ENCODE measurements at regions not wholly inside any gene's neighbourhood (a gene's known extent, or its start where the extent isn't known, plus 50 kb on each side); places are given as distances from the start of the nearest gene placed in this dataset.

DNA sequence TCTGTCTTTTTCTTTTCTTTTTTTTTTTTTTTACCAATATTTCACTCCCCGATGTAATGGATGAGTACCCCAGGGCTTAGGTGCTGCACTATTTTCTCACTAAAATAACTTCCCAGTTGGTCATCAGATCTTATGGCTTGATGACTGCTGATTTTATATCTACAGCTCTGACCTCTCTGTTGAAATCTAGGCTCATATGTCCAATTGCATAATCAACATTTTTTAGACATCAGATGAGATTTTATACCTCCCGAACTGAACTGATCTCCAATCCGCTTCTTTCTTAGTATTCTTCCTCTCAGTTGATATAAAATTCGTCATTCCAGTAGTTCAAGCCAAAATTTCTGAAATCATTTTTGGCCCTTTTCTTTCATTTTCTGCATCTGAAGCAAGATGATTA lies 1236.5 kb downstream of the SLC16A7 start:
- Mint-ChIP-seq H3K4me3 (no peak overlapping the region), H3K27ac (ENCODE audit: low read depth) (no peak overlapping the region), H3K36me3 (ENCODE audit: insufficient read depth) (no peaks in the 10 kb centered on the region), H3K27me3 (no peaks in the 10 kb centered on the region), H3K4me1 (no peaks in the 10 kb centered on the region), H3K9me3 (peaks cover 18% of the 10 kb centered on the region)
- no peak for DNase-seq (ENCODE audit: low spot score in 2 of 2)
- no peak for ATAC-seq (replicated peaks; ENCODE audit: extremely low read depth, poor library complexity, severe bottlenecking)

DNA sequence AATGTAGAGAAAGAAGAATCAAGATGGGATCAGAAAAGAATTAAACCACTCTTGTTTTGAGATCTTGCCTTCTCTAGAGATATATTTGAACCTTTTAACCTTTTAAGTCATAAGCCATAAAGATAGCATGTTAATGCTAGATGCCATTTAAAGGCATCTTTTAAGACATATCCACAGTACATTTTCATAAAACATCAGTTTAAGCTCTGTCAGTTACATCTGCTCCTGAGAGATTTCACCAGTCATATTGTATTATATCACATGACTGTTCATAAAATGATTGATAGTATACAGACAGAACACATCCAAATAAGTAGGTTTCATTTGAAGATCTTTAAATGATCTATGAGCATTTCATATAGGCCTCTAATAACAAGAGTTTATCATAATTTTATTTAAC lies 1238.5 kb downstream of the SLC16A7 start:
- Mint-ChIP-seq H3K4me3 (no peak overlapping the region), H3K4me1 (no peaks in the 10 kb centered on the region), H3K27me3 (no peaks in the 10 kb centered on the region)

GRCh38 chr12:60834806-60835205 lies 1239.0 kb downstream of the SLC16A7 start:
- H3K4me3 Mint-ChIP-seq, result no peak overlapping the region
- no peaks in the 10 kb centered on the region for H3K27me3 Mint-ChIP-seq
- no peaks in the 10 kb centered on the region for H3K4me1 Mint-ChIP-seq

More for the DNA sequence above, 1238.5 kb downstream of the SLC16A7 start:
- DNase-seq (ENCODE audit: low spot score in 2 of 2), result no peak
- ATAC-seq (replicated peaks; ENCODE audit: extremely low read depth, poor library complexity, severe bottlenecking), result no peak
- Mint-ChIP-seq H3K36me3 (ENCODE audit: insufficient read depth) (no peaks in the 10 kb centered on the region), H3K27ac (ENCODE audit: low read depth) (no peak overlapping the region), H3K9me3 (peaks cover 12% of the 10 kb centered on the region)

GRCh38 chr12:60836651-60837050 lies 1240.8 kb downstream of the SLC16A7 start:
- DNase-seq (ENCODE audit: low spot score in 2 of 2), result no peak
- Mint-ChIP-seq H3K36me3 (ENCODE audit: insufficient read depth) (no peaks in the 10 kb centered on the region), H3K4me3 (no peak overlapping the region), H3K27ac (ENCODE audit: low read depth) (no peak overlapping the region), H3K27me3 (no peaks in the 10 kb centered on the region), H3K9me3 (peaks cover 10% of the 10 kb centered on the region), H3K4me1 (no peaks in the 10 kb centered on the region)
- ATAC-seq (replicated peaks; ENCODE audit: extremely low read depth, poor library complexity, severe bottlenecking), result no peak

More at GRCh38 chr12:60834806-60835205, 1239.0 kb downstream of the SLC16A7 start:
- H3K36me3 Mint-ChIP-seq (ENCODE audit: insufficient read depth), result no peaks in the 10 kb centered on the region
- peaks cover 10% of the 10 kb centered on the region for H3K9me3 Mint-ChIP-seq
- no peak overlapping the region for H3K27ac Mint-ChIP-seq (ENCODE audit: low read depth)
- DNase-seq (ENCODE audit: low spot score in 2 of 2) (no peak), ATAC-seq (replicated peaks; ENCODE audit: extremely low read depth, poor library complexity, severe bottlenecking) (no peak)

GRCh38 chr12:60842181-60842580 lies 1246.4 kb downstream of the SLC16A7 start:
- peaks cover 5% of the 10 kb centered on the region for H3K9me3 Mint-ChIP-seq
- H3K27me3 Mint-ChIP-seq, result no peaks in the 10 kb centered on the region
- H3K4me3 Mint-ChIP-seq, result no peak overlapping the region
- no peak overlapping the region for H3K27ac Mint-ChIP-seq (ENCODE audit: low read depth)
- ATAC-seq (replicated peaks; ENCODE audit: extremely low read depth, poor library complexity, severe bottlenecking) (no peak), DNase-seq (ENCODE audit: low spot score in 2 of 2) (no peak)
- H3K4me1 Mint-ChIP-seq, result no peaks in the 10 kb centered on the region
- no peaks in the 10 kb centered on the region for H3K36me3 Mint-ChIP-seq (ENCODE audit: insufficient read depth)

DNA sequence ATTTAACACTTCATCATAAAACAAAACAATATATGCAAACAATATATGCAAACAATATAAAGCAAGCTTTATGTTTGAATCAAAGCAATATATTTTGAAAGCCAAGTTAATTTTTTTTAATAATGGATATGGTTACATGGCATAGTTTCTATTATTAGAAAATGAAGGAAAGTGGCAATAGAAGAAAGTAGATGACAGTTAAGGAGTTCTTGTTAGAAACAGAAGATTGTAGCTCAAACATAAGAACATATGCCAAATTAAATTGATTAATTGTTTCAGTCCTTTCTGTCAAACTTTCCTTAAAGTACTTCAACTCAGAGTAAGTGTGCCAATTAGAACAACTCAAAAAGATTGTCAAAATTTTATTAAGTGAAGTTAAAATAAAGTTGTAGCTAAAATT lies 1248.3 kb downstream of the SLC16A7 start:
- Mint-ChIP-seq H3K27me3 (no peaks in the 10 kb centered on the region), H3K27ac (ENCODE audit: low read depth) (no peak overlapping the region), H3K36me3 (ENCODE audit: insufficient read depth) (no peaks in the 10 kb centered on the region), H3K4me1 (no peaks in the 10 kb centered on the region), H3K4me3 (no peak overlapping the region), H3K9me3 (peaks cover 5% of the 10 kb centered on the region)
- ATAC-seq (replicated peaks; ENCODE audit: extremely low read depth, poor library complexity, severe bottlenecking) (no peak), DNase-seq (ENCODE audit: low spot score in 2 of 2) (no peak)

DNA sequence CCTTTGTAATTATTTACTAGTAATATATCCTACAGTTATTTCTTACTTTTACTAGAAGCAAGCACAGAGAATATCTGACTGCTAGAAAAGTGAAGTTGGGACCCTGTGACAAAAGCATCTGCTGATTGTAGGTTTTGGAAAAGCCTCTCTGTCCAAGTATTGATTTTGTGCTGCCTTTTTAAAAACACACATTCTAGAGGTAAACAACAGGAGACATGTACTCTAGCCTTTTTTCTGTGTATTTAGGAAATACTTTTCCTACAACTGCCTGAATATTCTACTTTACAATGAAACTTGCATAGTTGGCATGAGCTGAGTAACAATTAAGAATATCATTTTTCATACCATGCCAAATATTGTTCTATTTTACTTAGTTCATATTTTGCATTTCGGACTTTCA lies 1249.0 kb downstream of the SLC16A7 start:
- Mint-ChIP-seq H3K27me3 (no peaks in the 10 kb centered on the region), H3K9me3 (peaks cover 8% of the 10 kb centered on the region), H3K36me3 (ENCODE audit: insufficient read depth) (no peaks in the 10 kb centered on the region), H3K27ac (ENCODE audit: low read depth) (no peak overlapping the region), H3K4me3 (no peak overlapping the region), H3K4me1 (no peaks in the 10 kb centered on the region)
- DNase-seq (ENCODE audit: low spot score in 2 of 2), result no peak
- ATAC-seq (replicated peaks; ENCODE audit: extremely low read depth, poor library complexity, severe bottlenecking), result no peak

GRCh38 chr12:60845696-60846095 lies 1249.9 kb downstream of the SLC16A7 start:
- Mint-ChIP-seq H3K36me3 (ENCODE audit: insufficient read depth) (no peaks in the 10 kb centered on the region), H3K27ac (ENCODE audit: low read depth) (no peak overlapping the region), H3K4me3 (no peak overlapping the region), H3K9me3 (peaks cover 12% of the 10 kb centered on the region), H3K27me3 (no peaks in the 10 kb centered on the region), H3K4me1 (no peaks in the 10 kb centered on the region)
- ATAC-seq (replicated peaks; ENCODE audit: extremely low read depth, poor library complexity, severe bottlenecking) (no peak), DNase-seq (ENCODE audit: low spot score in 2 of 2) (no peak)

DNA sequence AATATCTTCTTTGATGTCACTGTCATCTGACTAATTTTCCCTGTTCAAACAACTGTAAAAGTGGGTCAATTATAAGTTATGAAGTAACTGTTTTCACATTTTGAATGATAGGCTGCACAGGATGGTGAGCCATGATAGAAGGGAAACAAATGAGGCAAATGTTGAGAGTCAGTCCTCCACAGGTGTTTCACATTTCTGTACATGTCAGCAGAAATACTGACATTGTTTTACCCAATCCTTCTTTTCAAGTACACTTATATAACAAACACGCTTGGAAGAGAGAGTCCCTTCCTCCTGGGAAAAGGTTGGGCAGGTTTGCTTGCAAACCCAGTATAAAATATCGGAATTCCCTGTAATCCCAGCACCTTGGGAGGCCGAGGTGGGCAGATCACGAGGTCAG lies 1251.5 kb downstream of the SLC16A7 start:
- no peaks in the 10 kb centered on the region for H3K27me3 Mint-ChIP-seq
- no peak for ATAC-seq (replicated peaks; ENCODE audit: extremely low read depth, poor library complexity, severe bottlenecking)
- H3K4me3 Mint-ChIP-seq, result no peak overlapping the region
- H3K9me3 Mint-ChIP-seq, result peaks cover 18% of the 10 kb centered on the region
- no peaks in the 10 kb centered on the region for H3K36me3 Mint-ChIP-seq (ENCODE audit: insufficient read depth)
- H3K4me1 Mint-ChIP-seq, result no peaks in the 10 kb centered on the region
- no peak for DNase-seq (ENCODE audit: low spot score in 2 of 2)
- H3K27ac Mint-ChIP-seq (ENCODE audit: low read depth), result no peak overlapping the region

GRCh38 chr12:60849723-60850122 lies 1253.9 kb downstream of the SLC16A7 start:
- Mint-ChIP-seq H3K36me3 (ENCODE audit: insufficient read depth) (no peaks in the 10 kb centered on the region), H3K4me1 (no peaks in the 10 kb centered on the region), H3K4me3 (no peak overlapping the region), H3K27ac (ENCODE audit: low read depth) (no peak overlapping the region), H3K9me3 (peaks cover 23% of the 10 kb centered on the region), H3K27me3 (no peaks in the 10 kb centered on the region)
- no peak for DNase-seq (ENCODE audit: low spot score in 2 of 2)
- no peak for ATAC-seq (replicated peaks; ENCODE audit: extremely low read depth, poor library complexity, severe bottlenecking)

GRCh38 chr12:60853407-60853806 lies 1257.6 kb downstream of the SLC16A7 start:
- H3K36me3 Mint-ChIP-seq (ENCODE audit: insufficient read depth), result no peaks in the 10 kb centered on the region
- no peaks in the 10 kb centered on the region for H3K27me3 Mint-ChIP-seq
- no peak overlapping the region for H3K4me3 Mint-ChIP-seq
- ATAC-seq (replicated peaks; ENCODE audit: extremely low read depth, poor library complexity, severe bottlenecking) (no peak), DNase-seq (ENCODE audit: low spot score in 2 of 2) (no peak)
- no peak overlapping the region for H3K27ac Mint-ChIP-seq (ENCODE audit: low read depth)
- peaks cover 18% of the 10 kb centered on the region for H3K9me3 Mint-ChIP-seq
- H3K4me1 Mint-ChIP-seq, result no peaks in the 10 kb centered on the region

GRCh38 chr12:60863421-60863820 lies 1267.6 kb downstream of the SLC16A7 start:
- H3K27me3 Mint-ChIP-seq, result no peaks in the 10 kb centered on the region
- no peaks in the 10 kb centered on the region for H3K36me3 Mint-ChIP-seq (ENCODE audit: insufficient read depth)
- ATAC-seq (replicated peaks; ENCODE audit: extremely low read depth, poor library complexity, severe bottlenecking) (no peak), DNase-seq (ENCODE audit: low spot score in 2 of 2) (no peak)
- no peaks in the 10 kb centered on the region for H3K4me1 Mint-ChIP-seq
- H3K4me3 Mint-ChIP-seq, result no peak overlapping the region
- no peak overlapping the region for H3K27ac Mint-ChIP-seq (ENCODE audit: low read depth)
- H3K9me3 Mint-ChIP-seq, result peaks cover 13% of the 10 kb centered on the region

GRCh38 chr12:60872219-60872618 lies 1276.4 kb downstream of the SLC16A7 start:
- Mint-ChIP-seq H3K27ac (ENCODE audit: low read depth) (no peak overlapping the region), H3K4me3 (no peak overlapping the region), H3K27me3 (no peaks in the 10 kb centered on the region), H3K9me3 (peaks cover 17% of the 10 kb centered on the region), H3K4me1 (no peaks in the 10 kb centered on the region), H3K36me3 (ENCODE audit: insufficient read depth) (no peaks in the 10 kb centered on the region)
- ATAC-seq (replicated peaks; ENCODE audit: extremely low read depth, poor library complexity, severe bottlenecking) (no peak), DNase-seq (ENCODE audit: low spot score in 2 of 2) (no peak)

Data from central memory CD8-positive, alpha-beta T cell (primary cell).